HG03571 (cell line): ENCODE measurements at regions not wholly inside any gene's neighbourhood (a gene's known extent, or its start where the extent isn't known, plus 50 kb on each side); places are given as distances from the start of the nearest gene placed in this dataset.
"Not testable (repeated sequence)": the region's sequence is repeated elsewhere in the genome, so short reads cannot be mapped to it uniquely, and the experiment has no call there.

ENCODE experiments used
- ATAC-seq: cut with Tn5 transposase; IDR thresholded peaks from one replicate; pipeline ENCODE4 v1.9.1; 2021; ENCODE audit not compliant: unreplicated experiment

DNA sequence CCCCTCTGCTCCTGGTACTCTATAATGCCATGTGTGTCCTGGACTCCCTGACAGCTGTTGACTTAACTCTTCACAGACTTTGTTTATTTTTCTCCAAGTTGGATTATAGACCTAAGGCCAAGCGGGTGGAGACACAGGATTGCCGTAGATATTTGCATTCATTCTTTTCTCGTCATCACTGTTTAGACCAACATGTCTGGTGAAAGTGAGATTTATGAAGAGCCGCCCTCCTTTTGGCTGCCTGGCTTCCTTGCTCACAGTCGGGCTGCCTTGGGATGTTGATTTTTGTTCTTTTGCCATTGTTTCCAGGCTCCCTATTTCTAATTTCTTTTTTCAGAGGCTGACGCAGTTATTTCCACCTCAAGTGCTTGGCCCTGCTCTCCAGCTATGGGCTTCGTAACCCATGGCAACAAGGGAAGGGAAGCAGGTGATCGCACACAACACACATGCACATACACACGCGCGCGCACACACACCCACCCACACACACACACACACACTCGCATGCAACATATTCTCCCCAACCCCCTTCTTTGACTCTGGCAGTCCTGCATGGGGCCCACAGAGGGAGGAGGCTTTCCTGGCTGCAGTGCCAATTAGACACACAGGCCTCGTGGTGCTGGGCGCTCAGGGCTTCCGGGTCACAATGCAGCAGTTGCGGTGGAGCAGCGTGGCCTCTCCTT, 296.5 kb downstream of the MTX2 start:
- no peak for ATAC-seq

DNA sequence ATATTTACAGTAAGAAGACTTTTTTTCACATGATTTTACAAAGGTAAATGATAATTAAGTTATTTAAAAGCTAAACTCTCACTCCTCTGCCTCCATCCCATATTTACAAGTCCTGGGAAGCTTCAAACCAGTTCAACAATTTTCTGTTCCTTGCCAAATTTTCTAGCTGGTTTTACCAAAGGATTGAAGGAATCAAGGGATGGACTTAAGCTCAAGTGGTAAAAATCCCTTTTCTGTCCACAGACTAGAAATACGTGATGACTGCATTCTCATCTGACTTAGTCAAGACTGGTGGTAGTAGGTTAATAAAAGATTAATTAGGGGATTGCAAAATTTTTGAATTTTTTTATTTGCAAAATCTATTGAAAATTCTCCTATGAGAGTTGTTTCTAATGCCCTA, 297.3 kb downstream of the MTX2 start:
- ATAC-seq, result no peak

DNA sequence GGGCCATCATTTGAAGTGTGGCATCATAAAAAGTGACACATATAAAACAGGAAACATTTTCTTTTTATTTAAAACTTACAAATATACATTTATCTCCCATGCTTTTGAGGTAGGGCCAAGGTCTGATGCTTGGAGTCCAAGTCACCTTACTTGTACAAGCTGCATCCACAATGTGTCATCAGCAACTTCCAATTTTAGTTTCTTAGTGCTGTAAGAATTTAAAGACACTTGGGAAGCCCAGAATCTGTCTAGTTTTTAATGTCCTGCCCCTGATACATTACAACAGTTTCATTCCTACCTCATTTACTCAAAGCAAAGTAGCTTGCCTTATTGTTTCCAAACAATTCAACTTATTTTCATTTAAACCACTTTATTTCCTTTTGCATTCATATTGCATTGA, 297.7 kb downstream of the MTX2 start:
- no peak for ATAC-seq

DNA sequence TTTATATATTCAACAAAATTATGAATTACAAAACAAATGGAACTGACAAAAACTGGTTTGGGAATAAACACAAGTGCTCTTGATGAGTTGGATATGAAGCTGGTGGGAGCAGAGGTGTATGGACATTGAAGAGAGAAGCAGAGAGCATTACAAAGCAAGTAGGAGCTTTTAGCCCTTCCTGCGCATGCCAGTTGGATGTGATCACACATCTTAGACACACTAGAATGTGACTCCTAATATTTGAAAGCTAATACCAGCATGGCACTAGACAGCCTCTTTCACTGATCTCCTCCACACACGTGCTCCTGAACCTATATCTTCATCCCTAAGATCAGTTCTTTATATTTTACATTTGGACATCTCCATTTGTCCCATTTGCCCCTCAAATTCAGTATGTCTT, 298.1 kb downstream of the MTX2 start:
- no peak for ATAC-seq

DNA sequence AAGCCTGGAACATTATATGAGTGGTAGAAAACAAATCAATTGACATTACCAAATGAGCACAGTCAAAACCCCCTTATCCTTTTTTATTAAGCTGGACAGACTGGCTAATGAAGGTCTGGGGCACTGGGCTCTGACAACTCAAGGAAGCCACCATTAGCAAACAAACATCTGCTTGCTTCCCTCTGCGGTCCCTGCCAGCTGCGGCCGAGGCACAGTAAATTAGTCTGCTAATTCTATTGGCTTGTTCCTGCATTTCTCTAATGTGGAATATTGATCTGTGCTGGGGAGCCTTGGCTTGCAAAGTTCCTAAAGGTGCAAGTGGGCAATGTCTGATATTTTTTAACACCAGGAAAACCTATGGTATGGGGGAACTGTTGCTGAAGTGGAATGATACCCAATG, 300.3 kb downstream of the MTX2 start:
- no peak for ATAC-seq

DNA sequence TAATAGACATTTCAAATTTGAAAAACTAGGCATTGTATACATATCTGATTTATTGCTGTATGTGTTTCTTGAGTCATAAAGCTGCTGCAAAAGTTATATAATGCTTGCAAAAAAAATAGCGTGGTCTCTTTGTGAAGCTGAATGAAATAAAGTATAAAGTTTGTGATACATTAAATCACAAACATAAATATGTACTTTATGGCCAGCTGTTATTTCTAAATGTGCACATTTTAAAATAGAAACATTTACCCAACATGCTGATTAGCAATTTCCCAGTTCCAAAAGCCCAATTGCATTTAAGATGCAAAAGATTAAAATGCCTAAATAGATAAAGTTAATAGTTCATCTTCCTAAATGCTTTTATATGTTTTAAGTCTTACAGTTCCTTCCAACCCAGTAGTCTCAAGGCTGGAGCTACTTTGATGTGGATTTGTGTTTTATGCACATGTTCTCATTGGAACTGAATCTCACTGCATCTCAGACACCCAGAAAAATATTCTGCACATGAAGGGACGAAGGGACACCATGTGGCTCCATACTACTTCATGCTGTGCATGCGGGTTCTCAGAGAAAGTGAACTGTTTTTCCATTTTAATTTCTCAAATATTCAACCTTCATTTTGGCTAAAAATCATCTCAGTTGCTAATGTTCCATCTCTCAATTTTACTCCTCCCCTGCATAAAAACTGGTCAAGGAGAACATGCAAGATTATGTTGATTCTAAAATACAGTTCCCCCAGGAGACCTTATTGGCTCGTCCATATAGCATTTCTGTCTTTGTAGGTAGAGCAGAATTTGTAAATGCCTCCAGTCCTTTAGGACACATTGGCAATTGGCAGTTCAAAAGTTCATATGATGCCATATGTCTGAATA, 304.6 kb downstream of the MTX2 start:
- no peak for ATAC-seq

DNA sequence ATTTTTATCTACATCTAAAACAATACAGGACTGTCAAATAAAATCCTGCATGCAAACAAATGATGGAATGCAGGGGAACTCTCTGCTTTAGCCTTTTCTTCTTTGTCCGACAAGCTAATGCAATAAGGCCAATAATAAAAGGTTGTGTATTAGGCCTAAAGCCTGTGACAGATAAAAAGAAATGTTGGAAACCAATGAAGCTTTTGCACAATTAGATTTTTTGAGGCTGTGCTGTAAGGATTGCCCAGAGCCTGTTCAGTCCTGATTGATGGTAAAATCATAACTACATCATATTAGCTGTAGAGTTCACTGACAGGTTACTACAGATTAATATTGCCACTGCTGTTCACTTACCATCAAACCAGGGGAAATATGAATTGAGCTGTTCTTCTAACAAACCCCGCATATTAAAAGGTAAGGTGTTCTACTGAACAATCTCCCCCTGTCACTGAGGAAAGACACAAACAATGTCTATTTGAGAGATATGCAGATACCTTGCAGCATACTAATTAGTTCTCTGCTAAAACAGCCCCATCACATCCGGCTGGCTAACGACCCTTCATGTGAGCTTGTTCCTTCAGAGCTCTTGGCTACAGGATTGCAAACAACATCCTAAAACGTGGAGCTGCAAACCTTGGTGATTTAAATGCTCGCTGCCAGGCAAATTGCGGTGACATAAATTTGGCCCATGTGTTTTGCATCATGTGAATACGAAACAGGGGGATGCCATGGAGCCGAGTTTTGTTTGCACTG, 305.4 kb downstream of the MTX2 start:
- ATAC-seq, result no peak

DNA sequence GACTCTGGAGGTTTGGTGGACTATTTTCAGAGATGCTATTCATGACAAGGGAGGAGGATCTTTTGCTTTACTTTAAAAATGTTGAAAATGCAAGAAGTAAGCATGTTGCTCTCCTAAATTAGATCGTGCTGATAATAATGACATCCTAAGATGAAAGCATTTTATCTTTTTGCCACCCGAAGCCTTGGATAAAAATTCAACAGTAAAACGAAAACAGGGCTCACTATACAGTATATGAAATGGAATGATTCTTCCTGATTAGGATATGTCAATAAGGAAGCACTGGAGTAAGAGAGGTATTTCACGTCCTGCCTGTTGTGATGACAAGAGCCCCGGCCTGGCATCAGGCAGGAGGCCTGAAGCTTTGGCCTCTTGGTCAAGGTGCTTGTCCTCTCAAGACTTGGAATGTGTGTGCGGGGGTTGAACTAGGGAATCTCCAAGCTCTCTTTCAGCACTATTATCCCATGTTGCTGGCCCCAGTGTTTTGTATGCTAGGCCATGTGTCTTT, 306.0 kb downstream of the MTX2 start:
- no peak for ATAC-seq

DNA sequence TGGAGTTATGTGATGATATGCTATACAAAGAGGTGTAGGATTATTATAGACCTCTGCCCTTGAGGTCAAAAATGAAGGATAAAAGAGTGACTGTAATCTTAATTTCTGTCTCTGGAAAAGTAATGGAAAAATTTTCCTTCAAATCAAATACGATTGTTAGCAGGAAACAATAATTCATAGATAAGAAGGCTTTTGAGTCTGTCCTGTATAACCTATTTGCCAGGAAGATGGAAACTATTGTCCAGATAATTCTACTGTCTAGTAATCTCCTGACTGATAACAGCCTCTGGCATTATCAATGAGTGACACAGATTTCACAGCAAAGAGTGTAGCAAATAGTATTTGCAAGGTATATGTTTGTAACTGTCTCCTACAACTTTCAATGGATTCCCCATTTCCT, 307.8 kb downstream of the MTX2 start:
- no peak for ATAC-seq

DNA sequence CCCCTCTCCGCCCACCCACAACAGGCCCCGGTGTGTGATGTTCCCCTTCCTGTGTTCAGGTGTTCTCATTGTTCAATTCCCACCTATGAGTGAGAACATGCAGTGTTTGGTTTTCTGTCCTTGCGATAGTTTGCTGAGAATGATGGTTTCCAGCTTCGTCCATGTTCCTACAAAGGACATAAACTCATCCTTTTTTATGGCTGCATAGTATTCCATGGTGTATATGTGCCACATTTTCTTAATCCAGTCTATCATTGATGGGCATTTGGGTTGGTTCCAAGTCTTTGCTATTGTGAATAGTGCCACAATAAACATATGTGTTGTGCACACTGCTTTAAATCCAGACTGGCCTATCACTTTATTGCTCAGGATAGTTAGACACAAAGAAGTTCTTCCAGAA, 309.1 kb downstream of the MTX2 start:
- not testable (repeated sequence) for ATAC-seq

DNA sequence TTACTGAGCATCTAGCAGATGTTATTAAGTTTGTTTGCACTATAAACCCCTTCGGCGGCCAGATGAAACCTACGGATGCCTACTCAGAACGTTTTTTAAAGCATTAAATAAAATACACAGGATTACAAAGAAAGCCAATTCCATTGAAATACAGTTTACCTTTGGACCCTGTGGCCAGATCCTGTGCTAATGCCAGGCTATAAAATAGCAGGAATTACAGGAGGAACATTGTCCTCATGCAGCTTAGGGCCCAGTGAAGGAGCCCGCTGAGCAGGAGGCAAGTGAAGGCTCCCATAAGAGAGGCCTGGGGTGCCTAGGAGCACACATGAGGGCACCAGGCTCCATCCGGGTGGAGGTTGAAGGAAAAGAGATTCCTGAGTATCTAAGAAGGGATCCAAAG, 310.4 kb downstream of the MTX2 start:
- ATAC-seq, result no peak

DNA sequence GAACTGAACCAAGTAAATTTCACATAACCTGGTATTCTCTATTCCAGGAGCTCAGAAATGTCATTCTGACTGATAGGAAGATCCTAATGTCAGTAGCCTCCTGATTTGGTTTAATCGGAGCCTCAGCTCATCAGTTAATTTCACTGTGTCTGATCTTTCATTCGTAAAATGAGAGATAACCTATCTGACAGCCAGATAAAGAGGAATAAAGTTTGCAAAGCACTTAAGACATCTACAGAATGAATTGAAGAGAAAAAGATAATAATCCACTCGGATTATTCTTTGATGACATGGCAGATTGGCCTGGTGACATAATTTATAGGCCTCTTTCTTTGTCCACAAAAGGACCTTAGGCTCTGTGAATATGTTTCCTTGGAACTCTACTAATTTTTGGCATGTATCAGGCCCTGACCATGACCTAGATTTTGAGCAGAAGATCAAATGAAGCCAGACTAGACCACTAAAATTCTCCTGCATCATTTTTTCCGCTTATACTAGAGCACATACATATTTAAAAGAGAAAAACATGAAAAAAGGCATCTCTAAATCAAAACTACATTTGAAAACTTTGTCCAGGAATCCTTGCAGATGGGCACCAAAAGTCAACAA, 312.4 kb downstream of the MTX2 start:
- ATAC-seq, result no peak

DNA sequence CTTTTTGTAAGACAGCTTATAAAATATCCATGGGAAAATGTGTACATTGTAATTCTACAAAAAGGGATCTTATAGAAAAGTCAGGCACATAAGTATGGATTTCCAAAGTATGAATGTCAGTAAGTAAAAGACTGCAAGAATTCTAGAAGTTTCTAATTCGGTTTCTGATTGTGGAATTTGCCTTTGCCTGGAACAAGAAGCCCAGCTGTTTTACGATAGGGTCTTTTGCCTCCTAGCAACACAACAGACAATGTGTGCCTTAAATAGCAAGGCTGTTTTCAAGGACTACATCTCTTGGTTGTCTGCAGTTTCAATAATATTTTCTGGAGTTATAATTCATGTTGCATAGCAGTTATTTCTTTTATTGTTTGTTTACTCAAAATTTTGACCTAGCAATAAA, 312.9 kb downstream of the MTX2 start:
- ATAC-seq, result no peak

DNA sequence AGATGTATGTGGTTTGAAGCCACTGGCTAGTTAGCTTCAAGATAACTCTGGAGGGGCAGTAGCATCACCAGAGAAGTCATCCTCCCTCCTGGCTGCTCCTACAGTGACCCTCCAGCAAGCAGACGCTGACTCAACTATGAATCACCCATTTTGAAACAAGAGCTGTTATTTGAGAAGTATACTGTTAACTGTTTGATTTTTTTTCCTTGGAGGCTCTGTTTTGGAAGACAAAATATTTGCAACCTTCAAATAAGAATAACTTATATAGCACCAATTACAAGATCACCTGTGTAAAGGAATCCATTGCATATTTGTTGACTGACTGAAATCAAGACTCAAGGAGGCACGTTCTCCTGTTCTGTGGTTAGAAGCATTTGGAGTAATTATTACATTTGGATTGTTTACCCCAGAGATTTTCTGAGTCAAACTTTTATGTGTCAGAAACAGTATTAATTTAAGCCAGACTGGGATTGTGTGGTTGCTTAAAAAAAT, 313.8 kb downstream of the MTX2 start:
- no peak for ATAC-seq

DNA sequence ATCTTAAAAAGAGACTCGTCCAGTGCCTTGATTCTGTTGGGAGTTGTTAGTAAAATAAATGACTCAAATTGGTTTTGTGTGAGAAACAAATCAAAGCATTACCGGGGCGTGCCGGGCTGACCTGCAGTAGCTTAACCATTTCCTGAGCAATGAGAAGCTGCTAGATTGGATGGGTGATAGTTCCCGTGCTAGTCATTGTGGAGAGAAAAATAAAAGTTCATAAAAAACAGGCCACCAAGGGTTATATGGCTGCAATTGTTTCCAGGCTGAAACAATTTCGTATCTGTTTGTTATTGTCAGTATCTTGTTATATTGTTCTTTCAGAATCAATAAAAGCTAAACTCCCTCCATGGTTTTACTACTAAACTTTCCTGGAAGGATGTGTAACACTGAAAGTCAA, 314.4 kb downstream of the MTX2 start:
- no peak for ATAC-seq

DNA sequence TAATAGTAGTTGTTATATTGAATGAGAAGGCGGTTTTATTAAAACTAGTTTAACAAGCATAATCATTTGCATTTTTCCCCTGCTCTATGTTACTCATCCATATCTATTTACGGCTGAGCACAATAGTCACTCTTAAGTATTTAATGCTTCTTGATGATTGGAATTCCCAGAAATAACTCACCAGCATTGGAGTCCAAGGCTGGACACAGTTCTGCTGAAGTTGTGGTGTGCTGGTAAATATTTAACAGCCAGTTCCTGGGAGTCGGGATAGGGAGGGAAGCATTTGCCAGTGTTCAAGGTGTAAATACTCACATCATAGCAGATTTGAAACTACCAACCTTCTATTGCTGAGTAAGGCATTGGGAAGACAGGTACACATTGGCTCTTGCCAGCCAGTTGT, 315.1 kb downstream of the MTX2 start:
- ATAC-seq, result no peak

DNA sequence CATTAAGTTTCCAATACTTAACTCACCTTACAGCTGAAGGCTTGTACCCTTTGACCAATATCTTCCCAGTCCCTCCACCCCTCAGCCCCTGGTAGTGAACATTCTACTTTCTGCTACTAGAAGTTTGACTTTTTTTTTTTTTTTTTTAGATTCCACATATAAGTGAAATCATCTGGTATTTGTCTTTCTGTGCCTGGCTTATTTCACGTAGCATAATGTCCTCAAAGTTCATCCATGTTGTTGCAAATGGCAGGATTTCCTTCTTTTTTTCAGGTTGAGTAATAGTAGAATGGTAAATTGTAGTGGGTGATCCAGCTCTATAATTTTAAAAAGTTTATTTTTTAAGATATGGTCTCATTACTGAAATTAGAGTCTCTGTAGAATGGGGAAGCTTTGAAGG, 316.0 kb downstream of the MTX2 start:
- ATAC-seq, result no peak

DNA sequence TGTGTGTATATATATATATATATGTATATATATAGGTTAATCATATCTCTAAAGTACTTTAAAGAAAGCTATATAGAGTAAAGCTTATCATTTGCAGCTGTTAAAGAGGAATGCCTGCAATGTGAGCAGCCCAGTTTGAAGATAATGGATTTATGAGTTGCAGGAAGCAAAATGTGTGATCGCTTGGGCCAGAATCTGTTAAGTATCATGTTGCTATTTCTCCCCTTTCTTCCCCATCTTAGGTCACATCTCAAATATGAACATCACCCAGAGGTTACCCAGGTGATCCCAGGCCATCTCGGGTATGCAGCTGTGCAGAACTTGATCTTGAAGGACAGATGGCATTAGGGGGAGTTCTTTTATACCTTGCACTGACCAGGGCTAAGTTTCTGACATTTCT, 316.5 kb downstream of the MTX2 start:
- ATAC-seq, result no peak

DNA sequence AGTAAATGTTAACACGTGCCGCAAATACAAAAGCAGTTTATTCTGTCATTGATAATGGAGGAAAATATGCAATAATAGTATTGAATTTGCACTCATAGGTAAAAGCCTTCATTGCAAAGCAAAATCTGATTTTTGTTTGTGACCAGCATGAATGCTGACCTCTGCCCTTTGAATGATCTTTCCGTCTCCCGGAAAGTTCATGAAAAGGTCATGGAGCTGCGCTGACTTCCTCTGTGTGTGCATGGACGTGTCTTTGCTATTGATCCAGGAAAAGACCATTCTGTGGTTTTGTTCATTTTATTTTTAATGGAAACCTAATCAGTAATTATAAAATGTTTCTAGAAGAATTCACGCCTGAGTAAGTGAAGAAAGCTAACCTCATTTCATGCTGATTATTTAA, 320.0 kb downstream of the MTX2 start:
- ATAC-seq, result no peak

DNA sequence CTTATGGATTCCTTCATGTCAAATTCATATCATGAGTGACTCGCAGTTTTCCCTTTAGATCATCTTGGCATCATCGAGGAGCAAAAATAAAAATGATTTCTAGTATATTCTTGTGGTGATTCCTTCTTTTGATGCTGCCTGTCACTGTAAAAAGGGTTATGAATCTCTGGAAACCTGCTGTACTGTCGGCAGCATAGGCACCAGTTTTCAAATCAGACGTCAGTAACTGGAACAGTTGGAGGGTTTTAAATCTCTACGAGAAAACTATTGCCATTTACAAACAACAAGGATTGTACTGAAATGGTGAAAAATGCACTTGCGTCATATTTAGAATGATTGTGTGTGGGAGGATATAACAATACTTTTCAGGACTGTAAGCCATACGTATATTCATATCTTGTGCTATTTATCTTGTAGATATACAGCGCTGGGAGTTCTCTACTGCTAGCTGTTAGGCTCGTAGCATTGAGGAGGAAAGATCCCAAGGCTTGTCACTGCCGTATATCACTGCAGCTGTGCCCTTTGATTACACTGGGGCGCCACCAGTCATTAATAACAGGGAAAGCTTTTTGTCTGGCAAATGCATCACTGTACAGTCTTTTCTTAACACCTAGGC, 320.7 kb downstream of the MTX2 start:
- no peak for ATAC-seq

DNA sequence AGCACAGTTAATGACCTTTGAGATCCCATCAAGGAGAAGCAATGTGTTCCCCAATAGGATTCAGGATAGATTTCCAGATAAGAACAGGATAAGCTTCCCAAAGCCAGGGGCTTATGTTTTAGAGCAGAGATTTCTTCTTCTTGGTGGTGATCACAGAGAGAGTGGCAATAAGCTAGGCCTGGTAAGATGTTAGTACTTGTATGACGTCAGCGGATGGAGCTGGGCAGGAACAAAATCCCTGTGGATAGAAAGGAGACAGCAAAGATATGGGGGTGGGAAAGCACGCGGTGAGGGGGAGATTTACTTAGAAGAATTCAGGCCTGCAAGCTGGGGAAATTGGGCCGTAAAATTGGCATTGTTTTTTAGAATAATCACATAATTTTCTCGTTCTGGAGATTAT, 323.0 kb downstream of the MTX2 start:
- ATAC-seq, result no peak
